ENCODE measurements at regions not wholly inside any gene's neighbourhood (a gene's known extent, or its start where the extent isn't known, plus 50 kb on each side); places are given as distances from the start of the nearest gene placed in this dataset.

GRCh38 chr15:47292638-47293190, 424.6 kb upstream of the SEMA6D start:
- DNase-seq (no peak), ATAC-seq (no peak)
- Mint-ChIP-seq H3K4me1 (no peaks in the 10 kb centered on the region), H3K4me3 (no peak overlapping the region), H3K27me3 (peaks cover 0 to 6% (median 0%) of the 10 kb centered on the region in 5 donors), H3K9me3 (peaks cover 0 to 6% (median 0%) of the 10 kb centered on the region in 9 donors), H3K36me3 (no peaks in the 10 kb centered on the region), H3K27ac (no peak overlapping the region)
- POLR2A ChIA-PET = no interaction called here

GRCh38 chr15:47293466-47294162, 423.7 kb upstream of the SEMA6D start:
- H3K36me3 Mint-ChIP-seq = no peaks in the 10 kb centered on the region
- H3K27ac Mint-ChIP-seq = no peak overlapping the region
- ATAC-seq = no peak
- no peak for DNase-seq
- no peak overlapping the region for H3K4me3 Mint-ChIP-seq
- POLR2A ChIA-PET = no interaction called here
- H3K4me1 Mint-ChIP-seq = no peaks in the 10 kb centered on the region
- peaks cover 0 to 8% (median 0%) of the 10 kb centered on the region in 5 donors for H3K27me3 Mint-ChIP-seq
- H3K9me3 Mint-ChIP-seq = peaks cover 0 to 8% (median 0%) of the 10 kb centered on the region in 9 donors

- ATAC-seq = no peak
- H3K4me1 Mint-ChIP-seq = no peaks in the 10 kb centered on the region
Measured at GRCh38 chr15:47294765-47295259, 422.5 kb upstream of the SEMA6D start.

GRCh38 chr15:47296881-47297280, 420.4 kb upstream of the SEMA6D start:
- no peak overlapping the region for H3K4me3 Mint-ChIP-seq
- POLR2A ChIA-PET = no interaction called here
- H3K27me3 Mint-ChIP-seq = peaks cover 0 to 8% (median 0%) of the 10 kb centered on the region in 5 donors
- no peak overlapping the region for H3K27ac Mint-ChIP-seq
- no peaks in the 10 kb centered on the region for H3K4me1 Mint-ChIP-seq
- no peak for DNase-seq
- peaks cover 0 to 15% (median 0%) of the 10 kb centered on the region in 9 donors for H3K9me3 Mint-ChIP-seq
- no peak for ATAC-seq
- H3K36me3 Mint-ChIP-seq = no peaks in the 10 kb centered on the region

More at GRCh38 chr15:47294765-47295259, 422.5 kb upstream of the SEMA6D start:
- H3K9me3 Mint-ChIP-seq = peaks cover 0 to 8% (median 0%) of the 10 kb centered on the region in 9 donors
- no peak for DNase-seq
- no peaks in the 10 kb centered on the region for H3K36me3 Mint-ChIP-seq
- peaks cover 0 to 8% (median 0%) of the 10 kb centered on the region in 5 donors for H3K27me3 Mint-ChIP-seq
- H3K27ac Mint-ChIP-seq = no peak overlapping the region
- H3K4me3 Mint-ChIP-seq = no peak overlapping the region
- POLR2A ChIA-PET = no interaction called here

GRCh38 chr15:47299846-47300434, 417.4 kb upstream of the SEMA6D start:
- Mint-ChIP-seq H3K4me1 (no peaks in the 10 kb centered on the region), H3K27ac (no peak overlapping the region), H3K4me3 (no peak overlapping the region), H3K9me3 (peaks cover 0 to 11% (median 0%) of the 10 kb centered on the region in 9 donors), H3K27me3 (peaks cover 0 to 8% (median 0%) of the 10 kb centered on the region in 5 donors), H3K36me3 (no peaks in the 10 kb centered on the region)
- ATAC-seq (no peak), DNase-seq (no peak)
- POLR2A ChIA-PET = no interaction called here

DNA sequence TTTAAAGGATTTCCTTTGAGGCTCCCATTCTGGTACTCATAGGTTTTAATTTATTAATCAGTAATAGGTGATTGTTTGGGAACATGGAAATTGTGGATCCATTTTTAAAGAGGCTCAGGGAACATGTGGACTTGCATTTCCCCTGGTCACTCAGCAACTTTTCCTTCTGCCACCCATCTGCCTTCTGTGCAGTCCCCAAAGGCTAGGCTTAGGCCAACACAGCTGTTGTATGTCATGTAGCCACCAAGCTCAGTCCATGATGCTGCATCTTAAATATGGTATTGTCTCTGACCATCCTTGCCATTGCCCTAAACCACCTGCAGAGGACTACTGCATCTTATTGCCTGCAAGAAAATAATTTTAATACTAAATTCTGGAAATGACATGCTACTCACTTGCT, 416.7 kb upstream of the SEMA6D start:
- Mint-ChIP-seq H3K9me3 (peaks cover 0 to 11% (median 0%) of the 10 kb centered on the region in 9 donors), H3K4me3 (no peak overlapping the region), H3K4me1 (no peaks in the 10 kb centered on the region), H3K36me3 (no peaks in the 10 kb centered on the region), H3K27me3 (peaks cover 0 to 8% (median 0%) of the 10 kb centered on the region in 5 donors), H3K27ac (no peak overlapping the region)
- DNase-seq (no peak), ATAC-seq (no peak)
- POLR2A ChIA-PET = no interaction called here

DNA sequence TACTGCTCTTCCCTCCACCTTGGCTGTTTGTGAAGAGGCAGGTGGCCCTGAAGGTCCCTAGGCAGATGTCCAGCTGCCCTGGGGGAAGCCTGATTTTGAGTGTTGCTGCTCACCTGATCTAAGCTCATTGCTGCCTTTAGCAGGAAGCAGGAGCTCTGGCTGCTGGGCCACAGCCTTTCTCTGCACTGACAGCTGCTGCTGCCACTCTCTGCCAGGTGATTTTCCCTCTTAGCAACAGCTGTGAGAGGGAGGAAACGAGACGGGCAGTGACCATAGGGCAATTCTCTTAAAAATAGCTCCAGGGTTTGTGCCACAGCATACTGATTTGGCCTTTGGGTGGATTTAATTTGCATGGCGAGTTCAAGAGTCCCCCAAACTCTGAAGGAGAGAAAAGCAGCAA, 415.8 kb upstream of the SEMA6D start:
- no peak overlapping the region for H3K27ac Mint-ChIP-seq
- peaks cover 0 to 11% (median 0%) of the 10 kb centered on the region in 9 donors for H3K9me3 Mint-ChIP-seq
- DNase-seq (no peak), ATAC-seq (no peak)
- no peaks in the 10 kb centered on the region for H3K4me1 Mint-ChIP-seq
- POLR2A ChIA-PET = no interaction called here
- peaks cover 0 to 8% (median 0%) of the 10 kb centered on the region in 5 donors for H3K27me3 Mint-ChIP-seq
- H3K4me3 Mint-ChIP-seq = no peak overlapping the region
- no peaks in the 10 kb centered on the region for H3K36me3 Mint-ChIP-seq

- H3K36me3 Mint-ChIP-seq = no peaks in the 10 kb centered on the region
- POLR2A ChIA-PET = no interaction called here
- no peaks in the 10 kb centered on the region for H3K27me3 Mint-ChIP-seq
- no peak for DNase-seq
- no peak overlapping the region for H3K27ac Mint-ChIP-seq
- H3K9me3 Mint-ChIP-seq = peaks cover 0 to 16% (median 0%) of the 10 kb centered on the region in 9 donors
- H3K4me3 Mint-ChIP-seq = no peak overlapping the region
- no peaks in the 10 kb centered on the region for H3K4me1 Mint-ChIP-seq
- ATAC-seq = no peak
Measured at GRCh38 chr15:47304656-47305055, 412.6 kb upstream of the SEMA6D start.

DNA sequence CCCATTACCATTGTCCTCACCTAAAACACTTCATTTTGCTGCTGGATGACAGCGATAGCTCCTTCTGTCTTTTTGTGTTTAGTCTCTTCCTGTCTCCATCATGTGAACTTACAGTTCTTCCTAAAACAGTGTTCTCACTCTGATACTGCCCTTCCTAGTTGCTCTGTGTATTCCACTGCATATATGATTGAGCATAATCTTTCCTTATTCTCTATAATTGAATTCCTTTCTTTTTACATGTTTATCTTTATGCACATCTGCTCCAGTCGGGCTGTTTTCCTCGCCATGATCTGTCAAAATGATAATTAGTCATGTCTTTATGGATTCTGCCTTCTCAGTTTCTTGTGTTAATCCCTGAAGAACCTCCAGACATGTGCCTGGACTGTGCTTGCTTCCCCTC, 405.1 kb upstream of the SEMA6D start:
- Mint-ChIP-seq H3K27me3 (peaks cover 0 to 3% (median 0%) of the 10 kb centered on the region in 5 donors), H3K27ac (no peak overlapping the region), H3K9me3 (peaks cover 0 to 29% (median 2%) of the 10 kb centered on the region in 9 donors), H3K4me3 (no peak overlapping the region), H3K4me1 (no peaks in the 10 kb centered on the region), H3K36me3 (no peaks in the 10 kb centered on the region)
- ATAC-seq (no peak), DNase-seq (no peak)
- POLR2A ChIA-PET = no interaction called here

DNA sequence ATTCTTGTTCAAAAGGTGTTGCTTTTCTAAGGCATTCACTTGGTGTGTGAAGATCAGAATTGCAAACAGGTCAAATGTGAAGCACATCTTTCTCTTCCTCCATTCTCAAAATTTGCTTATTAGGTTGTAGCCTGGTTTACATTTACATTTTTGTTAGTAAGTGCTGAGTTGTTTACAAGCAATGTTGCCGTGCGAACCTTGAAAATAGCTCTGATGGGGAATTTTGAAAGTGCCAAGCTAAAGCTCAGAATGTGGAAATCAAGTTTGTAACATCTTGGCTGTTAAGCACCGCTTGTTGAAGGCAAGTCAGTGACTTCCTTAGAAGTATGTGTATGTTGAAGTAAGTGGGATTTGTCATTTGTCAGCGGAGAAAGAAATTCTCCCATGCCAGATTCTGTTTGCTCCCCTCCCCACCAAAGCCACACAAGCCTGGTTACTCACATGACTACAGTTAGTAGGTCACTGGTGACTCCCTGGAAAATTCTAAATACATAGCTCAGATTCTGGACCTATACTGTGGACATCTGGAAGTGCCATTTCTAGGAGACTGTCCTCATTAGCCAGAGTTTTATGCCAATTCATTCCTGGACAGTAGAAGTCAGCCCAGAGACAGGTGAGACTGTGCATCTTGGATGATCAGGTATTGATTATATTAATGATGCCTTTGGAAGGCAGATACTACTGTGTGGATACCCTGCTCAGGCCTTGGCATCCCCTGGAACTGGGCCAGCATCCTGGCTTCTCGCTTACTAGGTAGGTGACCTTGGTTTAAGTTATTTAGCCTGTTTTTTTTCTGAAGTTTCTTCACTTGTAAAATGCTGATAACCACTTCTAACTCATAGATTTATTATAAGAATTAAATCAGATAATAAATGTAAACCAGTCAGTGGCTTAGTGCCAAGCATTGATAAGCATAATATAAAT, 390.6 kb upstream of the SEMA6D start:
- Mint-ChIP-seq H3K9me3 (peaks cover 0 to 5% (median 0%) of the 10 kb centered on the region in 9 donors), H3K27me3 (peaks cover 0 to 28% (median 2%) of the 10 kb centered on the region in 5 donors), H3K4me3 (no peak overlapping the region), H3K27ac (no peak overlapping the region), H3K4me1 (no peaks in the 10 kb centered on the region), H3K36me3 (no peaks in the 10 kb centered on the region)
- DNase-seq = no peak
- ATAC-seq = no peak
- POLR2A ChIA-PET = no interaction called here

DNA sequence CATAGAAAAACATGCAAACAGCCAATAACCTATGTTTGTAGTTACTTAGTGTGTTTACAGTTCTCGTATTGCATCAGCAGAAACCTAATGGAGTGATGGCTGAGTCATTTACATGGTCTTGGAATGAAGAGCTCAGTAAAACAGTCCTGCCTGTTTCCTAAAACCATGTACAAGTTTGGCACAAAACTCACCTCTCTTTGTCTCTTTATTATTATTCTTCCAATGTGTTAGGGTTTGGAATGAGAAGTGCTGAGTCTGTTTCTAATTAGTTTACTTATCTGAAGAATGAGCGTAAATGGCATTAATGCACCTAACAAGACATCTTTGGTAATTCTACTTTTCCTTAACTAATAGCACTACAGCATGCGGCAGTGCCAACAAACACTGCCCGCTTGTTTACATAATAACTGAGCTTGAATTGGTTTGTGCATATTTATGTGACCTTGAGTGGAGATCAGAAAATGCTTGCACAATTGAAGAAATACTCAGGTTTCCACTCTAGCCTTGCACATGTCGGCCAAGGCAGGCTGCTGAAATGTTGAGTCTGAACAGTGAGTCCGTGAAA, 385.4 kb upstream of the SEMA6D start:
- Mint-ChIP-seq H3K27ac (no peak overlapping the region), H3K4me1 (no peaks in the 10 kb centered on the region), H3K4me3 (no peak overlapping the region), H3K9me3 (peaks cover 0 to 6% (median 0%) of the 10 kb centered on the region in 9 donors), H3K27me3 (peaks cover 0 to 5% (median 0%) of the 10 kb centered on the region in 5 donors), H3K36me3 (no peaks in the 10 kb centered on the region)
- POLR2A ChIA-PET = interaction anchor here (0.6 kb wide), 1 partner anchor 8 kb away, joined by 3 read pairs; no protein-coding TSS in a partner anchor
- ATAC-seq (no peak), DNase-seq (no peak)

- POLR2A ChIA-PET = interaction anchor here (0.6 kb wide), 1 partner anchor 7 kb away, joined by 3 read pairs; no protein-coding TSS in a partner anchor
- no peak for ATAC-seq
- no peak overlapping the region for H3K27ac Mint-ChIP-seq
Measured at GRCh38 chr15:47332481-47332880, 384.8 kb upstream of the SEMA6D start.

More at GRCh38 chr15:47332481-47332880, 384.8 kb upstream of the SEMA6D start:
- no peaks in the 10 kb centered on the region for H3K36me3 Mint-ChIP-seq
- DNase-seq = no peak
- peaks cover 0 to 6% (median 0%) of the 10 kb centered on the region in 9 donors for H3K9me3 Mint-ChIP-seq
- H3K27me3 Mint-ChIP-seq = peaks cover 0 to 5% (median 0%) of the 10 kb centered on the region in 5 donors
- H3K4me3 Mint-ChIP-seq = no peak overlapping the region
- no peaks in the 10 kb centered on the region for H3K4me1 Mint-ChIP-seq

Data from naive thymus-derived CD8-positive, alpha-beta T cell (primary cell).